Activated T-cell treated with anti-CD3 and anti-CD28 coated beads for 1 hour (primary cell): ENCODE measurements at regions not wholly inside any gene's neighbourhood (a gene's known extent, or its start where the extent isn't known, plus 50 kb on each side); places are given as distances from the start of the nearest gene placed in this dataset.

ENCODE experiments used
- DNase-seq: peaks from one replicate; pipeline ENCODE4 v3.0.0-alpha.2; 2020; ENCODE audit warnings: low read depth

- DNase-seq, result no peak
Measured at GRCh38 chr15:98455904-98456303, 192.4 kb upstream of the IGF1R start.

- DNase-seq, result no peak
Measured at GRCh38 chr15:98476559-98476958, 171.8 kb upstream of the IGF1R start.

DNA sequence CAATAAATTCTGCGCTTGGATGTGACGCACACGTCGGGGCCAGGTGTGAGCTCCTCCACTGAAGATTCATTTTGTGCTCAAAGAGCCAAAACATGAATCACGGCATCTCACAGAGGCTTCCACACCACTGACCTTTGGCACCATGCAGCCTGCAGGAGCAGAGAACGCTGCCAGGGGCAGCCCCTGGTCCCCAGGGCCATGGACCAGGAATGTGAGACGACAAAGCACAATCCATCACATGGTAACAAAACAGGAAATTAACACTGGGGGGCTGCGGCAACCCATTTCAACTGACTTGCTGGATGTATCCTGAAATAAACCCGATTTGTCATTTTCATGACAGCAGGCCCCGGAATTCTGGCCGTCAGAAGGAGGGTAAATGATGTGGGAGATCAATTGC, 167.5 kb upstream of the IGF1R start:
- DNase-seq, result no peak

DNA sequence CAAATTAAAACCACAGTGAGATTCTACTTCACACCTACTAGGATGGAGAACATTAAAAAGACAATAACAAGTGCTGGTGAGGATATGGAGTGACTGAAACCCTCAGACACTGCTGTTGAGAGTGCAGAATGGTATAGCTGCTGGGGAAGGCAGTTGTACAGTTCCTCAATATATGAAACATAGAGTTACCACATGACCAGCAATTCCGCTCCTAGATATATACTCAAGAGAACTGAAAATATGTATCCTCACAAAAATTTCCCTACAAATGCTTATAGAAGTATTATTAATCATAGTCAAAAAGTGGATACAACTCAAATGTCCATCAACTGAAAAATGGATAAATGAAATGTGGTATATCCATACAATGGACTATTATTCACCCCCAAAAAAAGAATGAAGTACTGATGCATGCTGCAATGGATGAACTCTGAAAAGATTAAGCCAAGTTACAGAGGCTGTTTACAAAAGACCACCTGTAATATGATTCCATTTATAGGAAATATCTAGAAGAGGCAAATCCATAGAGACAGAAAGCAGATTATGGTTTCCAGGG, 164.7 kb upstream of the IGF1R start:
- no peak for DNase-seq

DNA sequence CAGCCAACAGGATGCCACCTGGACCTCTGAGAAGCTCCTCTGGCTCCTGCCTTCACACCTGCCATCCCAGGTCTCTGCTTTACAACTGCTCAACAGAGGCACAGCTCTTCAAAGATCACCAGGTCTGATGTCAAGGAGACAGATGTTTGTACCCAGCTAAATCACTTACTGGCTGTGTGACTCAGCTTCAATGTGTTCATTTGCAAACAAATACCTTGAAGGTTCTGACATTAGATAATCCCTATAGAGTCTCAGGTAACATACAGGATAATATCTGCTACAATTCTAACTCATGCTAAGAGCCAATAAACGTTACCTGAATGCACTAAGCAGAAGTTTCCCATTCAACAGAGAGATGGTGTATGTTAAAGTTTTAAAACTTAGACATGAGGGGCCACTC, 163.4 kb upstream of the IGF1R start:
- DNase-seq, result no peak

- no peak for DNase-seq
Measured at GRCh38 chr15:98485451-98485850, 162.9 kb upstream of the IGF1R start.

GRCh38 chr15:98493966-98494511, 154.3 kb upstream of the IGF1R start:
- no peak for DNase-seq

DNA sequence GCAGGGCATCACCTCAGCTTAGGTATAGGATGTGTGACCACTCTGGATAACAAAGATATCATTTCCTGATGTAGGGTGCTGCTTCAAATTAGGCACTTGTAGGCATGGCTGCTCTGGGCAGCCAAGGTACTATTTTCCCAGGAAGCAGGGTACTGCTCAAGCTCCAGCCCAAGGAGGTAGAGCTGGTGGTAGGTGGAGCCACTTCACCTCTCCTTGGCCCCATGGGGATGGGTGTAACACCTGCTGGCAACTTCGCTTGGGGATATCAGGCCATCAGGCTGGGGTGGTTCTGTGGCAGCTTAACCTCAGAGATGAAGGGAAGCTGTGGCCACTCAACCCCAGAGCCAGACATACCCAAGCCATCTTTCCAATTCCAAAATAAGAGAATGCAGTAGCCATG, 147.1 kb upstream of the IGF1R start:
- no peak for DNase-seq

- no peak for DNase-seq
Measured at GRCh38 chr15:98501632-98502031, 146.7 kb upstream of the IGF1R start.

GRCh38 chr15:98503970-98504369, 144.4 kb upstream of the IGF1R start:
- DNase-seq, result no peak

DNA sequence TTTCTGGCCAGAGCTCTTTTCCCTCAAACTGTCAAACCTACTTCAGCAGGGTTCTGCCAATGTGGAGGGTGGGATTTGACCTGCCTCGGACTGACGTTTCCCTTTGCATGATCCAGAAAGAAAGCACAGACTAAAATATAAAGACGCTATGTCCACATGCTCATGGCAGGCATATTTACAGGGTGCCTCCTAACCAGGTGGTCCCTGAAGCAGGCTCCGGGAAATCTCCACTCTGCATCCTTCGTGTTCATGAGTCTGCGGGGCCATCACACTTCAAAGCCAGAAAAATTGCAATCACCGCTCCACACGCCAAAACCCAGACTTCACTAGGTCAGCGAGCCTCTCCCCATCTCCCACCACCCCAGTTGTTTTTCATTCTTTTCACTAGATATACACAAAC, 143.3 kb upstream of the IGF1R start:
- DNase-seq, result no peak

DNA sequence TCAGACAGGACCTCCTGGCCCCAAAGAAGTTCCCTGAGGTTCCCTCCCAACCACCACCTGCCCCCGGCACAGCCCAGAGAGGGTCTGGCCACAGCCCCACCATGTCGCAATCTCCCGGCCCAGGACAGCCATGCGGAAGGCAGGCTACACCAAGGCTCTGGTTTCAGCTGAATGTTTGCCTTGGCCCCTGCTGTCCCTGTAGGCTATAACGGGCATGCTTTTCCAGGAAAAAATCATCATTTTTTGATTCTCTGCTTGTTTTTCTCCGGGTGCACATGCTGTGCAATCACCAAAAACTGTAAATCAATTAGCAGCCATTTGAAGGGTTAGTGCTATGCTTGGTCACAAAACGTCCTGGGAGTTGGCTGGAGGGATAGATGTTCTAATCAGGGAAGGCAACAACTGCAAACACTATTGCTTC, 142.7 kb upstream of the IGF1R start:
- no peak for DNase-seq

GRCh38 chr15:98506172-98506571, 142.2 kb upstream of the IGF1R start:
- DNase-seq, result no peak

DNA sequence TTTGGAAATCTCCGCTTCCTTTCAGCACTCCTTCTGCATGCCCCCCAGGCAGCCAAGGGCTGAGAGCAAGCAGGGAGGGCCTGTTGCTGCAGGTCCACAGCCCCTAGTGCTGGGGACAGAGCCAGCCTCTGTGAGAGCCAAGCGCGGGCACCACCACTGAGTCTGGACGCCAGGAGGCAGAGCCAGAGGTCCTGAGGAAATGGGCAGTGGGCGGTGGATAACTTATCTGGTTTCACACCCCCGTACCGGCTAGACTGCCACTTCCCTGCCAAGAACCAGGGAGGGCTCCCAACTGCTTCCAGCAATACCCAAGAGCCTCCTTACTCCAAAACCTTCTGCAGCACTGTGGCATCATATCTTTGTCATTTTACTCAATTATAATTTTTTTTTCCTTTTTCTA, 141.6 kb upstream of the IGF1R start:
- DNase-seq, result no peak

- no peak for DNase-seq
Measured at GRCh38 chr15:98513428-98513986, 134.8 kb upstream of the IGF1R start.

DNA sequence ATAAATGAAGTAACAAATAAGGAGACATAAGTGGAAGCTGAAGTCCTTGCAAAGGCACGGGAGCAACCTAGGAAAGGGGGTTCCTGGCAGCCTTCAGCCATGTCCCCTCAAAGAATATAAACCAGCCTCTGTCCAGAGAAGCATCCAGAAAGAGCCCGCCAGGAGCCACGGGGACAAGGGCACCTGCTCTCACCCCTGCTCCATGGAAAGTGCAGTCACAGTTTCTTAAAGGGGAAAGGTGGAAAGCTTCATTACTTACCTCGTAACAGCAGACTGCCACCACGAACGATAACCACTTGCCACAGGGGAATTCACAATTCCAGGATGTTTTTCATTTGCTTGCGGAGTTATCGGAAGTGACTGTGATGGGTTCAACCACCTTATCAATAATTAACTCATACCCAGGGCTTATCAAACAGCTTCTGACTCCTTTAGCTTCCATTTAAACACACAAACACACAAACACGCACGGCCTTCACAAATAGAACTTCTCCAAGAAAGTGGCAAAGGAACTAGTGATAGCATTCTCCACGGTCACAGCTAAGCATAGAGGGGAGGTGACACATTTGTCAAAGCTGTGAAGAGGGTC, 134.2 kb upstream of the IGF1R start:
- no peak for DNase-seq

- peak; percentile 35 for DNase-seq
Measured at GRCh38 chr15:98518823-98519561, 129.3 kb upstream of the IGF1R start.

GRCh38 chr15:98519767-98520550, 128.4 kb upstream of the IGF1R start:
- no peak for DNase-seq

GRCh38 chr15:98522127-98522526, 126.2 kb upstream of the IGF1R start:
- no peak for DNase-seq

GRCh38 chr15:98523912-98524662, 124.3 kb upstream of the IGF1R start:
- no peak for DNase-seq

- no peak for DNase-seq
Measured at GRCh38 chr15:98524838-98525660, 123.3 kb upstream of the IGF1R start.
